ENCODE measurements at regions not wholly inside any gene's neighbourhood (a gene's known extent, or its start where the extent isn't known, plus 50 kb on each side); places are given as distances from the start of the nearest gene placed in this dataset.
"Not testable (repeated sequence)": the region's sequence is repeated elsewhere in the genome, so short reads cannot be mapped to it uniquely, and the experiment has no call there.

DNA sequence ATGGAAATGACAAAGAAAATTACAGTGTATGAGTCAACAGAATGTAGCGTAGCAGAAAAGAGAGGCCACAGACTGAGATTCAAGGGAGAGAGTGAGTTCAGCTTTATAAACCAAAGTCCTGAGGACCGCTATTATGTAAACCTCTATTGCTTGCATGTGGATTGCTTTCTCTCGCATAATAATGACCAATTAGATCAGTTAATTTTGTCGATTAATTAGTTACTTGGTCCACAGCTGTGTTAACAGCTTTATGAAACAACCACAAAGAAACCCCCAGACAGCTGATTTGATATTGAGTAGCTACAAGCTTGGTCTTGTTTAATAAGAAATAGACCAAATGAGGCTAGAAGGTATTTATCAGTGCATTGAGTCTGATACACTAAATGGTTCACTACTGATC, 291.8 kb upstream of the ERCC4 start:
- DNase-seq (ENCODE audit: low read depth, low spot score), result no peak

DNA sequence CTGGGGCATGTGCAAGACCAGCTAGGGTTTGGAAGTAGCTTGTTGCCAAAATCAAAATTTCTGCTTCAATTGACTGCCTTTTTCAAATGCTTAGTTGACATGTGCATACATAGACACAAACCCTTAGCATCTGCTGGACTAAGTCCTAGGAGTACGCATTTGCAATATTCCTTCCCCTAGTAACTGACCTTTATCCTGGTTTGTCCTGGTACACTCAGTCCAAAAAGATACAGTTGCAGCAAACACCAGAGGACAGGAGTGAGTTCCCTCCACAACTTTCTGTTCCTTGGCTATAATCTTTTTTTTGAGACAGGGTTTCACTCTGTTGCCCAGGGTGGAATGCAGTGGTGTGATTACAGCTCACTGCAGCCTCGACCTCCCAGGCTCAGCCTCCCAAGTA, 290.2 kb upstream of the ERCC4 start:
- no peak for DNase-seq (ENCODE audit: low read depth, low spot score)

DNA sequence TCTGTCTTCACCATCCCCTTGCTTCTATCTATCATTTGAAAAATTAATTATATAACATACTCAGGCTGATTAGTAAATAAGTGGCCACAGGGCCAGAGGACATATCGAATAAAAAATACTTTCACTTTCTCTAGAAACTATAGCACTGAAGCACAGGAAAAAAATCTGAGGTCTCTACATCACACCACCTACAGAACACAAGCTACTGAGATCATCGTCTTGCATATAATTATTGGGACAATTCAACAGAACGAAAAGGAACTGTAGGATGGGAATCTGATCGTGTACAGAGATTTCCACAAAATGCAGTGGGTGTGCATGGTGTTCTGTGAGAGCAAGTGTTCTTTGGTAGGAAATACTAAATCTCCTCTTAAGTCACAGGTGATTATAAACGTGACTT, 289.6 kb upstream of the ERCC4 start:
- DNase-seq (ENCODE audit: low read depth, low spot score), result no peak

DNA sequence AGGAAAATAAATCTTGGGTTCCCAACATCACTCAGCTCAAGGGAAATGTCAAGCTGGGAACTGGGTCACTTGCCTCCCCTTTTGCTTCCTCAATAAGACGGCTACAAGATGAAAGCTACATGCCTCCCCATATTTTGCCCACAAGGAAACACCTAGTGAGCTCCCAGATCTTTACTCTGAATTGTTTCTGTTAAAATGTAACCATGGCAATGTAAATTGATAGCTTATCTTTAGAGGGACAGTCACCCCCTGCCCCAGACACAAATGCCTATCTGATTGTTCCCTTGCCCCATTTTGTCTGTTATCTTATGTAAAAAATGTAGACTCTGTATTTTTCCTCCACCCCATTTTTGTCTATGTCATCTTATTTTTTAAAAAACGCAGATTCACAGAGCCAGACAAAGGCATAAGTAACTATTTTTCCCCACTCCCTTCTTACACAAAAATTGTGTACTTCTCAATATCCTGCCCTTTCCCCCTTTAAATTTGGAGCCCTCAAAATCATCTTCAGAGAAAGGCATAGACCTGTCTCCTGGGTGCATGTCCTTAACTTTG, 288.7 kb upstream of the ERCC4 start:
- no peak for DNase-seq (ENCODE audit: low read depth, low spot score)

DNA sequence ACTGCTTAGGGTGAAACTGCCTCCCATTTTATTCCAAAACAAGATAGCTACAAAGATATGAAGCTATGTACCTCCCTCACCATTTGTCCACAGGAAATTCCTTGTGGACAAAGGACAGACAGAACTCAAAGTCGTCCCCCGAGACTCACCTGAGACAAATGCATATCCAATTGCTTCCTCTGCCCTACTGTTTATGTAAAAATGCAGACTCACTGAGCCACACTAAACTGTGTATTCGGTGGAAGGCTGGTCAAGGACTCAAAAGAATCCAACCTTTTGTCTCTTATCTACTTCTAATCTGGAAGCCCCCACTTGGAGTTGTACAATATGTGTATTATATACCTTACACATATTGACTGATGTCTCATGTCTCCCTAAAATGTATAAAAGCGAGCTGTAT, 288.0 kb upstream of the ERCC4 start:
- no peak for DNase-seq (ENCODE audit: low read depth, low spot score)

DNA sequence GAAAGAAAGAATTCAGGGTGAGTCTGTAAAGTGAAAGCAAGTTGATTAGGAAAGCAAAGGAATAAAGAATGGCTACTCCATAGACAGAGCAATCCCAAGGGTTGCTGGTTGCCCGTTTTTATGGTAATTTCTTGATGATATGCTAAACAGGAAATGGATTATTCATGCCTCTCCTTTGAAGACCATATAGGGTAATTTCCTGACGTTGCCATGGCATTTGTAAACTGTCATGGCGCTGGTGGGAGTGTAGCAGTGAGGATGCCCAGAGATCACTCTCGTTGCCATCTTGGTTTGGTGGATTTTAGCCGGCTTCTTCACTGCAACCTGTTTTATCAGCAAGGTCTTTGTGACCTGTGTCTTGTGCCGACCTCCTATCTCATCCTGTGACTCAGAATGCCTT, 287.4 kb upstream of the ERCC4 start:
- DNase-seq (ENCODE audit: low read depth, low spot score), result not testable (repeated sequence)

DNA sequence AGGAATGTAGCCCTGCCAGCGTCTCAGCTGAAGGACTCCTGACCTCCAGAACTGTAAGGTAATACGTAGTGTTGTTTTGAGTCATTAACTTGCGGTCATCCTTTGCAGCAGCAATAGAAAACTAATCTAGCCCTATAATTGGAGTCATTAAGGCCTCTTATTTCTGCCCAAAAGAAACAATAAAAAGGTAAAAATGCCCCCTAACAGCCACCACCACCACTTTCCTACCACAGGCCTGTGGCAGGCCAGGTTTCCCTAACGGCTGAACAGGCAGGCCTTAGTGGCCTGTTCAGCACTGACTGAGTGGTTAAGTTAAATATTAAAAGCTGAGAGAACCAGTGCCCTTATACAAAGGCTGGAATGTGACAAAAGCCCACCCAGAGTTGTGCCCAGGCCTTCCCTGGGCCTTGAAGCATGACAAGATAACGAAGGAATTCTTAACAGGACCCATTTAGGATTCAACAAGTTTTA, 286.5 kb upstream of the ERCC4 start:
- DNase-seq (ENCODE audit: low read depth, low spot score), result no peak

DNA sequence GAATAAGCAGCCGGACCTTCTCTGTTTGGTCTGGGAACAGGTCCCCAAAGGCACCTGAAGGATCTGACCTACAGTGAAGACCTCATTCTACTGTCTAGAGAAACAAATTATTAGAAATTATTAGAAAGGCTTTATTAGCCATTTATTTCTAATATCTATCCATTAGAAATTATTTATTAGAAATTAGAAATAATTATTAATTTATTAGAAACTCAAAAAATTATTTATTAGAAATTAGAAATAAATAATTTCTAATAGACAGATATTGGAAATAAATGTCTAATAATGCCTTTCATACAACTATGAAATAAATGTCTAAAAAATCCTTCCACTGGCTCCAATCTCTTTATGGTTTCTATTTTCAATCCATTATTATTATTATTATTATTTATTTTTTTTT, 285.7 kb upstream of the ERCC4 start:
- no peak for DNase-seq (ENCODE audit: low read depth, low spot score)

DNA sequence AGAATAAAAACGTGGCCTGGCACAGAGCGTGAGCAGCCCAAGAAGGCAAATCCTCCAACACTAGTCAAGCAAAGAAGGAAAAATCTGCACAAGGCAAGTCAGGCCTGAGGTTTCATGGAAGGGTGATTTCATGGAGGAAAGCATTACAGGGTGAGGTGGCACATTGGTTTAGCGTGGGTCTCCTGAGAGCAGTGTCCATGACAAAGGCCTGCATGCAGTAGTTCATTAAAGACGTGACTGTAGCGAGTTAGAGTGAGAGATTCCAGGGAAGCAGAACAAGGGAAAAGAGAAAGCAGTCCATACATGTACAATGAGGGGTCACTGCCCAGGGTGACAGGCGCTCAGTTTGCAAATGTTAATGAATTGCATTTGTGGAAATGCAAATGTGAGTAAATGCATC, 285.0 kb upstream of the ERCC4 start:
- DNase-seq (ENCODE audit: low read depth, low spot score), result no peak

DNA sequence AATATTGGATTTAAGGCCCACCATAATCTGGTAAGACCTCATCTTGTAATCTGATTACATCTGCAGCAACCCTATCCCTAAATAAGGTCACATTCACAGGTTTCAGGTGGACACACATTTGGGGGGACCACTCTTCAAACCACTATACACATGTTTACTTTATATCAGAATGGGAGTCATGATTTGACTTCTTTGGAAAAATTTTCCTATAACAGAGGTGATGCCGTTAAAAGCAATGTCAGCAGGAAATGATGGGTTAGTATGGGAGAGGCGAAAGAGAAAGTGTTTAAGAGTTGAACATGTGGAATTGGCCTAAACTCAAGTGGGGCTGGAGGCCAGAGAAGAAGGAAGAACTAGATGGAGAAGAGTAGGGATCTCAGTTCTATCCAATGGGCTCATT, 281.7 kb upstream of the ERCC4 start:
- no peak for DNase-seq (ENCODE audit: low read depth, low spot score)

DNA sequence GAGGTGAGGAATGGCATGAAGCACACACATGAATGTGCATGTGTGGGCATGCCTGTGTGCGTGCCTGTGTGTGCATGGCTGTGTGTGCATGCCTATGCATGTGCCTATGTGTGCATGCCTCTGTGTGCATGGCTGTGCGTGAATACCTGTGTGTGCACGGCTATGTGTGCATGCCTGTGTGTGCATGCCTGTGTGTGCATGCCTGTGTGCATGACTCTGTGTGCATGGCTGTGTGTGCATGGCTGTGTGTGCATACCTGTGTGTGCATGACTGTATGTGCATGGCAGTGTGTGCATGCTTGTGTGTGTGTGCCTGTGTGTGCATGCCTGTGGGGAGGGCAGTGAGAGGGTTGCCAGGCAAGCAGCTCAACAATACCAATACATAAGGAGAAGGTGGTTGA, 276.5 kb upstream of the ERCC4 start:
- DNase-seq (ENCODE audit: low read depth, low spot score), result no peak

DNA sequence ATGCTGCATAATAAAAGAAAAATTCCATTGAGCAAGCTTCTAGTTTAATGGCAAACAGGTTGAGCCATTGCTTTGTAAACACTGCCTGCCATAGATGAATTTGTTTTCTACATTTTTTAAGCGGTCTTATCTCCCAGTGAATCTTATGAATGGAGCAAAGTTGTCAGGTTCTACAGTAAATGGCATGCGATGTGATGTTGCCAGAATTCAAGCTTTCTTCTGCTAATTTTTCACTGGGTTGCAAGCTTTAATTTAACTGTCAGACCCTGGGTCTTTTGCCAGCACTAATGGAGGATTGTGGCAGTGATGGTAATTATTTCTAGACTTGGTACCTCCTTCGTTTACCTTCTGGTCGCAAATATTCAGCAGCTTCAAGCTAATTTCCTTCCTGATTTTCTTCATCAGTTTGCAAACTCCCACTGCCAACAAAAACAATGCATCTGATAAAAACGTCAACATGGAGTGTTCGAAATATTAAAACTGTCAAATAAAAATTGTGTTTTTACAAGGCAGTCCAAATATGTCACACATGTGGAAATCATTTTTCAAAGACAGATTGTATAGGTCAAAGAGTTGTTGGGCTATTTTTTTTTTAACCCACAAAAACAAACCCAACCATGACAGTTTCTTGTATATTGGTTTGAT, 274.2 kb upstream of the ERCC4 start:
- DNase-seq (ENCODE audit: low read depth, low spot score), result no peak

DNA sequence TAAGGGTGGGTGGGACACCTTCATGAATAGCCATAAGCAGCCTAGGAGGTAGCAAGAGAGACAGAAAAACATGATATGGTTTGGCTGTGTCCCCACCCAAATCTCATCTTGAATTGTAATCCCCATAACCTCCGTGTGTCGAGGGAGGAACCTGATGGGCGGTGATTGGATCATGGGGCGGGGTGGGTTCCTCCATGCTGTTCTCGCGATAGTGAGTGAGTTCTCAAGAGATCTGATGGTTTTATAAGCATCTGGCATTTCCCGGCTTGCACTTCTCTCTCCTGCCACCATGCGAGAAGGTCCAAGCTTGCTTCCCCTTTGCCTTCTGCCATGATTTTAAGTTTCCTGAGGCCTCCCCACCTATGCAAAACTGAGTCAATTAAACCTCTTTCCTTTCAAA, 259.1 kb upstream of the ERCC4 start:
- no peak for DNase-seq (ENCODE audit: low read depth, low spot score)

DNA sequence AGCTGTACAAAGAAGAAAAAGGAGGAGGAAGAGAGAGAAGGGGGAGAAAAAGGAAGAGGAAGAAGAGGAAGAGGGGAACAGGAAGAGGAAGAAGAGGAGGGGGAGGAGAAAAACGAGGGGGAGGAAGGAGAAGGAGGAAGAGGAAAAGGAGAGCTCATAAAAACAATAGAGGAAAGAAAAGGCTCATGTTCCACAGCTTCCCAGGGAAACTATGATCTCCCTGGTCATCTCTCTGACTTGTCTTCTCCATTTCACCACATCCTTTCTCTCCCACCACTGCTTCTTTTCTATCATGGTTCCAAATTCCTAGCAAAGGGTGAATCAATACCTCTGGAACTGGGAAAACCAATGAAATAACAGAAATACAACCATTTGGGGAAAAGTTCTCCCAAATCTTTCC, 254.1 kb upstream of the ERCC4 start:
- DNase-seq (ENCODE audit: low read depth, low spot score), result no peak

DNA sequence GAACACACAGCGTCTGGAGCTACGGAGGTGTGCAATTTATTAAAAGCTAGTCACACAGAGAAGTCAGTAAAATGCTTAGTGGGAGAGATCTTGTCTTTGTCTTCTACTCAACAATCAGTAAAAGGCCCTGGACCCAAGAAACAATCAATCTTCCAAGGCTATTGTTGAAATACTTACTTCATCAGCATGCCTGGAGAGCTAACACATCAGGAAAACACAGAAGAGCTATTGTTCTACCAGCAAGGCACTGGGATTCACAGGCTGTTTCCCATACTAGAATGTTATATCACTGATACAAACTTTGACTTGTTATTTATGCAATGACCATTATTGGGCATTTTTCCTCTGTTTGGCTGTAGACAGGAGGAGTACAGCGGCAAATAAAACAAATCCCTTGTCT, 247.8 kb upstream of the ERCC4 start:
- no peak for DNase-seq (ENCODE audit: low read depth, low spot score)

DNA sequence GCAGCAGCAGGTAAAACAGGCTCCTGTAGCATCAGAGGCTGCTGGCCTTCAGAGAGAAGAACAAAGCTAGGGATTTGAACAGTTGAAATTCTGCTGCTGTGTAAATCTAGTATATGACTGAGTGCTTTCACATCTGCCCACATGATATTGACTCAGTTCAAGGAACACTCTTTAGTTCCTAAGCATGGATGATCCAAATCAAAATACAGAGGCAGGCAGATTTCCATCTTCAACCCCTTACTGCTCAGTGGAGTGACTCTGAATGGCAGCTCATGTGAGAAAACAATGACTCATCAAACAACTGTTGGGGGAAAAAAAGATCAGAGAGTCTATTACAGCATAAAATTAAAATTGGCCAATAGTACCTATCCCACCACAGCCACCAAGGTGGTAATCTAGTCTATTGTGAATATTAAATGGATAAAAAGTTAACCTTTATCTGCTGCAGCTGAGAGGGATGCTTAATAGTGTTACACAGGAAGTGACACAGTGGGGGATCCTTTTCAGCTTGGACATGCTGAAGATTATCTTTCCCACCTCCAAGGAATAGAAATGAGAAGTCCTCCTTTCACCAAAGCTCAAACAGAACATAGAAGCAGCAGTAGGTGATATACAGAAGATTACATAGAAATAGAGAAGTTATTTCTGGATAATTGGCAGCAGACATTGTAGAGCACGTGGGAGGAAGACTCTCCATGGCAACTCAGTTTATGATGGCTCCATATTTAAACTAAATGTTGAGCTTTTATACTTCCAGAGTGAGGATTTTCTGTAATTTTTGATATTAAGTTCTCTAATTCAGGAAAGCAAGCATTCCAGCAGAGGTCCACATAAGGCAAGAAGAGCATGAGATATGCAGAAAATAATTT, 239.7 kb upstream of the ERCC4 start:
- DNase-seq (ENCODE audit: low read depth, low spot score), result no peak

DNA sequence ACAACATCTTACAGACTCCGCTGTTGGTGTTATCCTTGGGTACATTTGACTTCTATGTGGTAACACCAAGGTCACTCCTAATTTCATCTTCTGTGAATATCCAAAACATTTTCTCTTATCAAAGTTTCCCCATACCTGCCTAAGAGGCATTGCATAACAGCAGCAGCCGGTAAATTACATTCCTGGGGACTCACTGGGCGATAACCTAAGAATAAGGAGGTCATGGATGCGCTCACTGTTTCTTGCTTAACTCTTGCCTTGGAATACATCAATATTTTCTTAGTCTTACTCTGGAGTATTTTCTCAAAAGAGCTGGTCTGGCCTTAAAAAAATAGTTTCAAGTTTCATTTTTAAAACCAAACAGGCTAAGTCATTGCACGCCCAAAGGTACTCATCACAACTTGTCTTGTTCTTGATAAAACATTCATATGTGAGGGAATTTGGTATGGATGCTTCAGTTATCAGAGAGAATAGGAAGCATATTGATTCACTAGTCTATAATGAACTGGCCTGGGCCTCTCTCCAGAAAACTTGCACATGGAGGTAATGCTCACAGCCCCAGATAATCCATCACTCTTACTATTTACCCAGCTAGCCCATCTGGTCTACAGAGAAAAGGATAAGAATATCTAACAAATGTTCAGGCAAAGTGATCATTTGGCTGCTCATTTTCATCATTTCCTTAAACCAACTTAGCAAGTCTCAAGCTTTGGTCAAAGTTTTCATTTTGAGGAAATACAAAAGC, 235.0 kb upstream of the ERCC4 start:
- no peak for DNase-seq (ENCODE audit: low read depth, low spot score)

DNA sequence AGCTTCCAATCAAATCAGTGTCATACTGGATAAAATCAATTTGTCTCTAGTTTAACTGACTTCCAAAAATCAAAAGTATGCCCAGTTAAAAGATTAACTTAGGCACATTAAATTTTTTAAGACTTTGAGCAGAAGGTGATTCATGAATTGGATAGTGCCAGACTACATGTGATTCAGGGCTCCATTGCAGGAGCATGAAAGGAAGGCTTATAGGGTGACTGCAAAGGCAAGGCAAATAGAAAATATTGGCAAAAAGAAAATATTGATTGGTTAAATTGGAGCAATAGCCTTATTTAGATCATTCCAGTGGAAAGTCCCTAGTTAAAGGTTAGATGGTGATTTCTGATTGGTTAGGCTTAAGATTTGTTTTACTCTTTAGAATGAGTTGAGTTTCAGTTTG, 223.9 kb upstream of the ERCC4 start:
- DNase-seq (ENCODE audit: low read depth, low spot score), result no peak

DNA sequence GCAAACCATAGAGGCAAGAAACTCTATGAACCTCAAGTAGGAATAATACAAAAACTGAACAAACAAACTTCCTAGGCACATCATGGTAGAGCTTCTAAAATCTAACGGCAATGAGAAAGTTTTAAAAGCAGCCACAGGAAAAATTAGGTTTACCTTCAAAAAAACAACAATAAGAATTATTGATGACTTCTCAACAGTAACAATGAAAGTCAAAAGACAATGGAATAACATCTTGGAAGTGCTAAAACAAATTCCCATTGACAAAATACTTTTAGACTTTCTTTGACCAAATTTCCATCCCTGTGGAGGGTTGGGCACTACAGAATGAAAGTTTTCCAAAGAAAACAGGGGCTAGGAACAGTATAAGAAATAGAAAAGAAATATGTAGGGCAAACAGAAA, 222.9 kb upstream of the ERCC4 start:
- DNase-seq (ENCODE audit: low read depth, low spot score), result no peak

DNA sequence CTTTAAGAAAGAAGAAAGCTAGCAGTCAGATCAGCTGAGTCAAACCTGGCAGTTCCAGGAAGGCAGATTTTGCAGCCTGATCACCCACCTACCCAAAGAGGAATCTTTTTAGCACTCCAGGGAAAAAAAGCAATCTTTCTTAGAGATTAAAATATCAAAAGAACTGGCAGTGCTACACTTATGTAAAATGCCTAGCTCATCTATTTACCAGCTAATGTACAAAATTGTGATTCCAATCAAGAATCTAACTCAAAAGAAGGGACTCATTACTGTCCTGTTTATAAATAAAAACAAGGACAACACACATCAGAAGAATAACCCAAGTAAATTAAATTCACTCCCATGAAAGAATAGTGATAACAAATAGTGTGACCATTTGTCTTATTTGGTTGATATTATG, 222.4 kb upstream of the ERCC4 start:
- no peak for DNase-seq (ENCODE audit: low read depth, low spot score)

DNA sequence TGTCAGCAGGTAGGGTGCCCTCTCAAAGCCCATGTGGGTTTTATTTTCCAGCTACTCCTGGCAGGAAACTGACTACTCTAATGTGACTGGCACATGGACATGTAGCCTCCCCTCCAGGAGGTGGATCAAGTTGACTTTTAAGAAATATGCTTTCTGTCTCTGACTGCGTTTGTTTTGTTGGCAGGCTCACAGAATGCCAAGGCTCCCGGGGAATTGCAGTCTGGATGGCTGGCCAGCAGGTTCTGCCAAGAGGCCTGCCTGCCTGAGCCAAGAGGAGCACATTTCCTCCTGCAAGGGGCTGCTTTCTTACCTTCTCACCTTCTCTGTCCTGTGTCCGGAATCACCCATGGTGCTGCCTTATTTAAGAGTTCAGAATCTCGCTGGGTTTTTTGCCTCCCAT, 217.3 kb upstream of the ERCC4 start:
- no peak for DNase-seq (ENCODE audit: low read depth, low spot score)

DNA sequence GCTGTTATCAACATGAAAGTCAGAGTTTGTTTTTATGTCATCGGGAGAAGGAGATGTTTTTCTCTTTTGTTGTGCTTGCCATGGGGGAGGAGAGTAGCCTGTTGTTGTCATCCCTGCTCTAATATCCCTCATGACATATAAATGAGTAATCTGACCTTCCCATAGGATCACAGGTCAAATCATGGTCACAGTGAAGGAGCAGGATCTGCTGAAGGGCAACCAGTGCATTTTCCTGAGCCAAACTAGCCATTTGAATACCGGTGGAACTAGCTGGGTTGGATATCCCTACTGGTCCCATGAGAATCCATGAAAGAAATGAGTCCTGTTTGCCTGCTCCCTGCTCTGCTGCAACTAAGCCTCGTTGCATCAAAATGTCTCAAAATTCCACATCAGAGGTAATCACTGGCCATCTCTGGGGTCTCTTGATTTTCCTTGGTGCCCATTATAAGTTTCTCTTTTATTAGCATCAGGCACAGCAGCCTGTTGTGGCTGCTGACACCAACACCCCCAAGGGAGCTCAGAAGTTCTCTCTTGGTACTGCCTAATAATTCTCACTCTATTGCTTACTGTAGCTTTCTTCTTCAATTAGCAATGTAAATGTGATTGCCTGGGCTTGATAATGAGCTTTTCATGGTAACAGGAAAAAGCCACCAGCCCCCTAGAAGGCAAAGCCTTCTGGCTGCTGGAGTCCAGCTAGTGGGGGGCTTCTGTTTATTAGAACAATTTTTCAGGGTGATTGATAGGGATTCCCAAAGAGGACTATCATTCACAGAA, 211.4 kb upstream of the ERCC4 start:
- DNase-seq (ENCODE audit: low read depth, low spot score), result no peak

All from smooth muscle cell of the brain vasculature (primary cell).